SK-N-MC (cell line): ENCODE measurements at regions not wholly inside any gene's neighbourhood (a gene's known extent, or its start where the extent isn't known, plus 50 kb on each side); places are given as distances from the start of the nearest gene placed in this dataset.
"Not testable (repeated sequence)": the region's sequence is repeated elsewhere in the genome, so short reads cannot be mapped to it uniquely, and the experiment has no call there.

Experiments
- EZH2 ChIP-seq: fragments of 200-600 bp; sonication (generic); IDR thresholded peaks from one replicate; pipeline ENCODE4 v1.6.1; 2017; ENCODE audit warnings: antibody characterized with exemption
- FOXP2 ChIP-seq: optimal IDR thresholded peaks from 2 replicates; pipeline ENCODE3; 2011; ENCODE audit warnings: mild to moderate bottlenecking, moderate library complexity; ENCODE audit not compliant: insufficient read depth; ENCODE audit errors: extremely low read length, control extremely low read depth
- POLR2AphosphoS5 ChIP-seq: IDR thresholded peaks from 2 replicates; pipeline ENCODE4 v1.6.1; 2012; ENCODE audit warnings: mild to moderate bottlenecking, low read depth, low read length, borderline replicate concordance

DNA sequence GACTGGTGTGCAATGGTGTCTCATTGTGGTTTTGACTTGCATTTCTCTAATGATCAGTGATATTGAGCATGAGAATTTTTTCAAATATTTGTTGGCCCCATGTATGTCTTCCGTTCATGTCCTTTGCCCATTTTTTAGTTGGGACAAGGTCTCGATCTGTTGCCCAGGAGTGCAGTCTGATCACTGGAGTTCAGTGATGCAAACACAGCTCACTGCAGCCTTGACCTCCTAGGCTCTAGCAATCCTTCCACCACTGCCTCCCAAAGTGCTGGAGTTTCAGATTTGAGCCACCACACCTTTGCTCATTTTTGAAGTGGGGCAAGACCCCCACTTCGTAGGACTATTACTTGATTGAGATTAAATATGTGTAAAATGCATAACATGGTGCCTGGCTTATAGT lies 116.2 kb upstream of the NBPF9 start:
- TF ChIP-seq EZH2, POLR2AphosphoS5, FOXP2: not testable (repeated sequence)
